Gastrocnemius medialis (tissue), 4 donors: ENCODE measurements at regions not wholly inside any gene's neighbourhood (a gene's known extent, or its start where the extent isn't known, plus 50 kb on each side); places are given as distances from the start of the nearest gene placed in this dataset.

Experiments used
- ATAC-seq, 2 donors: fragments of 150-250 bp; one replicate each; pipeline ENCODE4 v1.9.1; 2016
- DNase-seq, 2 donors: peaks; one replicate each; pipeline ENCODE4 v3.0.0-alpha.2; 2019
- H3K27ac ChIP-seq, 4 donors: fragments of 200-600 bp; sonication (generic); 1 replicate in 1 of 4; 2 replicates in 3 of 4; pipeline ENCODE4 v1.5.1; 2016 to 2018; ENCODE audit warnings: mild to moderate bottlenecking in 2 of 4, moderate library complexity in 1 of 4
- H3K27me3 ChIP-seq, 3 donors: fragments of 200-600 bp; sonication (generic) in 2 of 3; 1 replicate in 1 of 3; 2 replicates in 2 of 3; pipeline versions ENCODE4 v1.5.1 to v1.6.0; 2016 to 2019; ENCODE audit warnings: mild to moderate bottlenecking in 1 of 3, moderate library complexity in 1 of 3
- H3K36me3 ChIP-seq, 2 donors: fragments of 200-600 bp; sonication (generic) in 1 of 2; one replicate each; pipeline ENCODE4 v1.5.1; 2017 to 2018
- H3K4me1 ChIP-seq, 2 donors: fragments of 200-600 bp; sonication (generic) in 1 of 2; one replicate each; pipeline ENCODE4 v1.5.1; 2016 to 2017; ENCODE audit warnings: mild to moderate bottlenecking in 2 of 2
- H3K4me3 ChIP-seq, 4 donors: fragments of 200-600 bp; sonication (generic) in 3 of 4; 1 replicate in 1 of 4; 2 replicates in 3 of 4; pipeline ENCODE4 v1.5.1; 2016 to 2019; ENCODE audit warnings: mild to moderate bottlenecking in 2 of 4
- H3K9me3 ChIP-seq, 3 donors: fragments of 200-600 bp; sonication (generic) in 2 of 3; 1 replicate in 1 of 3; 2 replicates in 2 of 3; pipeline ENCODE4 v1.5.1; 2016 to 2019
- POLR2A ChIP-seq, 2 donors: fragments of 450-650 bp; IDR thresholded peaks; one replicate each; pipeline ENCODE4 v1.6.1; 2017; ENCODE audit warnings: antibody characterized with exemption in 2 of 2, mild to moderate bottlenecking in 2 of 2, moderate library complexity in 2 of 2
- in situ Hi-C, 4 donors: fragments of 200-750 bp; cut with MboI; loops; one replicate each; pipeline versions ENCODE4 v1.15.0 to v1.8.0; 2017; ENCODE audit warnings: low sequenced_read_pairs in 4 of 4
- intact Hi-C: fragments of 100-400 bp; cut with DNase I; formaldehyde crosslinking; loops from one replicate; pipeline ENCODE4 v1.15.1; 2023; ENCODE audit warnings: low total_unique reads
- TF ChIP-seq, protein P1 (sequence below), 5 experiments: fragments of 450-650 bp in 3 of 5; fragments of 200-600 bp in 2 of 5; sonication (generic) in 2 of 5; IDR thresholded peaks in 4 of 5; conservative IDR thresholded peaks in 1 of 5; 1 replicate in 4 of 5; 2 replicates in 1 of 5; pipeline ENCODE4 v1.5.1; 2016 to 2019; ENCODE audit warnings: antibody characterized with exemption in 5 of 5, mild to moderate bottlenecking in 3 of 5, moderate library complexity in 3 of 5

GRCh38 chr3:145623349-145623748 lies 537.6 kb downstream of the PLOD2 start:
- H3K27ac ChIP-seq = no peak overlapping the region
- no peak for TF ChIP-seq POLR2A (IDR thresholded peaks at IDR 0.05)
- TF ChIP-seq, protein P1, sequence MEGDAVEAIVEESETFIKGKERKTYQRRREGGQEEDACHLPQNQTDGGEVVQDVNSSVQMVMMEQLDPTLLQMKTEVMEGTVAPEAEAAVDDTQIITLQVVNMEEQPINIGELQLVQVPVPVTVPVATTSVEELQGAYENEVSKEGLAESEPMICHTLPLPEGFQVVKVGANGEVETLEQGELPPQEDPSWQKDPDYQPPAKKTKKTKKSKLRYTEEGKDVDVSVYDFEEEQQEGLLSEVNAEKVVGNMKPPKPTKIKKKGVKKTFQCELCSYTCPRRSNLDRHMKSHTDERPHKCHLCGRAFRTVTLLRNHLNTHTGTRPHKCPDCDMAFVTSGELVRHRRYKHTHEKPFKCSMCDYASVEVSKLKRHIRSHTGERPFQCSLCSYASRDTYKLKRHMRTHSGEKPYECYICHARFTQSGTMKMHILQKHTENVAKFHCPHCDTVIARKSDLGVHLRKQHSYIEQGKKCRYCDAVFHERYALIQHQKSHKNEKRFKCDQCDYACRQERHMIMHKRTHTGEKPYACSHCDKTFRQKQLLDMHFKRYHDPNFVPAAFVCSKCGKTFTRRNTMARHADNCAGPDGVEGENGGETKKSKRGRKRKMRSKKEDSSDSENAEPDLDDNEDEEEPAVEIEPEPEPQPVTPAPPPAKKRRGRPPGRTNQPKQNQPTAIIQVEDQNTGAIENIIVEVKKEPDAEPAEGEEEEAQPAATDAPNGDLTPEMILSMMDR (IDR thresholded peaks at IDR 0.05 in 4 of 5, conservative IDR thresholded peaks at IDR 0.05 in 1 of 5) = no peak
- DNase-seq = no peak
- no peak overlapping the region for H3K4me3 ChIP-seq
- in situ Hi-C loops = no loop called here
- intact Hi-C loops = no loop called here
- no peak for ATAC-seq
- H3K27me3 ChIP-seq = no peaks in the 10 kb centered on the region
- H3K4me1 ChIP-seq = no peaks in the 10 kb centered on the region
- H3K9me3 ChIP-seq = no peaks in the 10 kb centered on the region
- H3K36me3 ChIP-seq = no peaks in the 10 kb centered on the region

DNA sequence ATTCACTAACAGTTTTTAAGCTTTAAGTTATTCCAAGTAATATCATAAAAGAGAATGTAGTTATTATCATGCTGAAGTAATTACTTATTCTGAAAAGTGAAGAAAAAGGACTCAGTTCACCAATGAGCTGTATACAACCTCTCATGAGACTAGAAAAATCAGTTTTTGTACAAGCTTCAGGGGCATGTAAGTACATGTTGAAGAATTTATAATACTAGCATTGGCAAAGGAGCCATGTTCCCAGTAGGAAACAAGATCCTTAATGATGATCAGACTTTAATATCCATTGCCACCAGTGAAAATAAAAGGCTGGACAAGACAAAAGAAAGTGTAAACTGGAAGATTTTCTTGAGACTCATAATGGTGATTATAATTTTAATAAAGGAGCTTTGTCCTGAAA lies 532.8 kb downstream of the PLOD2 start:
- intact Hi-C loops = no loop called here
- no peak for ATAC-seq
- in situ Hi-C loops = no loop called here

DNA sequence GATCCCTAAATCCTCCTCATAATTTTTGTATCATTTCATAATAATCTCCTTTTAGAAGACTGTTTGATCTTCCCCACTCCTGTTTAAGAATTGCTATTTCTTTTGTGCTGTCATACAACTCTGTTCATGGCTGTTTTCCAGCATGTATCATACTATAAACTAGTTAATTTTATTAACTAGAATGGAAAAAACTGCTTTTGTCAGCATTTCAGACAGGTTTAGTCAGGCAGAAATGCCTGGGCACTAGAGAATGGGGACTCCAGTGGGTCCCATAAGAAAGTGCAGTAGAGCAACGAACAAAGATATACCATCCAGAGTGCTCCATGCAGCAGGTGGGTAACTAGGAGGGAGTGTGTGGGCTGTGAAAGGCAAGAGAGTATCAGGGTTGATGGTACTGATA lies 523.9 kb downstream of the PLOD2 start:
- TF ChIP-seq POLR2A (IDR thresholded peaks at IDR 0.05) = no peak
- TF ChIP-seq, protein P1 (IDR thresholded peaks at IDR 0.05 in 4 of 5, conservative IDR thresholded peaks at IDR 0.05 in 1 of 5) = no peak
- no peaks in the 10 kb centered on the region for H3K36me3 ChIP-seq
- ATAC-seq (no peak), DNase-seq (no peak)
- H3K9me3 ChIP-seq = no peaks in the 10 kb centered on the region
- H3K4me3 ChIP-seq = no peak overlapping the region
- no peaks in the 10 kb centered on the region for H3K27me3 ChIP-seq
- H3K27ac ChIP-seq = no peak overlapping the region
- in situ Hi-C loops = no loop called here
- intact Hi-C loops = no loop called here
- no peaks in the 10 kb centered on the region for H3K4me1 ChIP-seq

More for the DNA sequence above, 532.8 kb downstream of the PLOD2 start:
- no peaks in the 10 kb centered on the region for H3K9me3 ChIP-seq
- no peak overlapping the region for H3K27ac ChIP-seq
- no peak for DNase-seq
- no peaks in the 10 kb centered on the region for H3K36me3 ChIP-seq
- no peak overlapping the region for H3K4me3 ChIP-seq
- no peaks in the 10 kb centered on the region for H3K4me1 ChIP-seq
- no peak for TF ChIP-seq POLR2A (IDR thresholded peaks at IDR 0.05)
- TF ChIP-seq, protein P1 (IDR thresholded peaks at IDR 0.05 in 4 of 5, conservative IDR thresholded peaks at IDR 0.05 in 1 of 5) = no peak
- H3K27me3 ChIP-seq = no peaks in the 10 kb centered on the region

GRCh38 chr3:145639003-145639606 lies 521.9 kb downstream of the PLOD2 start:
- no peak for ATAC-seq
- no peak for TF ChIP-seq POLR2A (IDR thresholded peaks at IDR 0.05)
- TF ChIP-seq, protein P1 (IDR thresholded peaks at IDR 0.05 in 4 of 5, conservative IDR thresholded peaks at IDR 0.05 in 1 of 5) = no peak
- Histone ChIP-seq H3K27ac (no peak overlapping the region), H3K9me3 (no peaks in the 10 kb centered on the region), H3K36me3 (no peaks in the 10 kb centered on the region), H3K4me1 (no peaks in the 10 kb centered on the region), H3K27me3 (no peaks in the 10 kb centered on the region), H3K4me3 (no peak overlapping the region)
- intact Hi-C loops (no loop called here), in situ Hi-C loops (no loop called here)
- DNase-seq = no peak

GRCh38 chr3:145639875-145640274 lies 521.1 kb downstream of the PLOD2 start:
- Histone ChIP-seq H3K9me3 (no peaks in the 10 kb centered on the region), H3K4me3 (no peak overlapping the region), H3K4me1 (no peaks in the 10 kb centered on the region), H3K36me3 (no peaks in the 10 kb centered on the region), H3K27ac (no peak overlapping the region), H3K27me3 (no peaks in the 10 kb centered on the region)
- no peak for ATAC-seq
- intact Hi-C loops (no loop called here), in situ Hi-C loops (no loop called here)
- TF ChIP-seq POLR2A (IDR thresholded peaks at IDR 0.05) = no peak
- TF ChIP-seq, protein P1 (IDR thresholded peaks at IDR 0.05 in 4 of 5, conservative IDR thresholded peaks at IDR 0.05 in 1 of 5) = no peak
- no peak for DNase-seq
